ENCODE measurements at regions not wholly inside any gene's neighbourhood (a gene's known extent, or its start where the extent isn't known, plus 50 kb on each side); places are given as distances from the start of the nearest gene placed in this dataset.

DNA sequence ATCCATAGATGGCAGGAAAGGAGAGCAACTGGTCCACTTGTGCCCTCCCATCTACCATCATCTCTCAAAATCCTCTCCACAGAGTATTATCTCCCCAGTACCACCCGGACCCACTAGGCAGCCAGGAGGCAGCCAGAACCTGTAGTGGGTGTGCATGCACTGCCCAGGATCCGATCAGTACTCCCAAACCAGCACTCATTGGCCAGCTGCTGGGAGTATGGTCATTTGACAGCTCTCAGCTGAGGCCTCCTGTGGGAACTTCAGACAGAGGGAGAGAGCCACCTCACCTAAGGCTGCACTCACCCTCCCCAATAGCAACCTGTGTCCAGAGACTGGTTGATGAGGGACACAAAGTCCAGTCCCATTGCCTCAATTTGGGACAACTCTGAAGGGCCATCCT, 286.0 kb downstream of the TRIM36 start (continued):
- TF ChIP-seq, protein P1, sequence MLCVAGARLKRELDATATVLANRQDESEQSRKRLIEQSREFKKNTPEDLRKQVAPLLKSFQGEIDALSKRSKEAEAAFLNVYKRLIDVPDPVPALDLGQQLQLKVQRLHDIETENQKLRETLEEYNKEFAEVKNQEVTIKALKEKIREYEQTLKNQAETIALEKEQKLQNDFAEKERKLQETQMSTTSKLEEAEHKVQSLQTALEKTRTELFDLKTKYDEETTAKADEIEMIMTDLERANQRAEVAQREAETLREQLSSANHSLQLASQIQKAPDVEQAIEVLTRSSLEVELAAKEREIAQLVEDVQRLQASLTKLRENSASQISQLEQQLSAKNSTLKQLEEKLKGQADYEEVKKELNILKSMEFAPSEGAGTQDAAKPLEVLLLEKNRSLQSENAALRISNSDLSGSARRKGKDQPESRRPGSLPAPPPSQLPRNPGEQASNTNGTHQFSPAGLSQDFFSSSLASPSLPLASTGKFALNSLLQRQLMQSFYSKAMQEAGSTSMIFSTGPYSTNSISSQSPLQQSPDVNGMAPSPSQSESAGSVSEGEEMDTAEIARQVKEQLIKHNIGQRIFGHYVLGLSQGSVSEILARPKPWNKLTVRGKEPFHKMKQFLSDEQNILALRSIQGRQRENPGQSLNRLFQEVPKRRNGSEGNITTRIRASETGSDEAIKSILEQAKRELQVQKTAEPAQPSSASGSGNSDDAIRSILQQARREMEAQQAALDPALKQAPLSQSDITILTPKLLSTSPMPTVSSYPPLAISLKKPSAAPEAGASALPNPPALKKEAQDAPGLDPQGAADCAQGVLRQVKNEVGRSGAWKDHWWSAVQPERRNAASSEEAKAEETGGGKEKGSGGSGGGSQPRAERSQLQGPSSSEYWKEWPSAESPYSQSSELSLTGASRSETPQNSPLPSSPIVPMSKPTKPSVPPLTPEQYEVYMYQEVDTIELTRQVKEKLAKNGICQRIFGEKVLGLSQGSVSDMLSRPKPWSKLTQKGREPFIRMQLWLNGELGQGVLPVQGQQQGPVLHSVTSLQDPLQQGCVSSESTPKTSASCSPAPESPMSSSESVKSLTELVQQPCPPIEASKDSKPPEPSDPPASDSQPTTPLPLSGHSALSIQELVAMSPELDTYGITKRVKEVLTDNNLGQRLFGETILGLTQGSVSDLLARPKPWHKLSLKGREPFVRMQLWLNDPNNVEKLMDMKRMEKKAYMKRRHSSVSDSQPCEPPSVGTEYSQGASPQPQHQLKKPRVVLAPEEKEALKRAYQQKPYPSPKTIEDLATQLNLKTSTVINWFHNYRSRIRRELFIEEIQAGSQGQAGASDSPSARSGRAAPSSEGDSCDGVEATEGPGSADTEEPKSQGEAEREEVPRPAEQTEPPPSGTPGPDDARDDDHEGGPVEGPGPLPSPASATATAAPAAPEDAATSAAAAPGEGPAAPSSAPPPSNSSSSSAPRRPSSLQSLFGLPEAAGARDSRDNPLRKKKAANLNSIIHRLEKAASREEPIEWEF (IDR thresholded peaks at IDR 0.05; ENCODE audit: insufficient replicate concordance, low read depth, low read length), result no peak
- no peak for TF ChIP-seq RUNX3 (IDR thresholded peaks at IDR 0.05; ENCODE audit: low read length)
- TF ChIP-seq IKZF2 (IDR thresholded peaks at IDR 0.05), result no peak

DNA sequence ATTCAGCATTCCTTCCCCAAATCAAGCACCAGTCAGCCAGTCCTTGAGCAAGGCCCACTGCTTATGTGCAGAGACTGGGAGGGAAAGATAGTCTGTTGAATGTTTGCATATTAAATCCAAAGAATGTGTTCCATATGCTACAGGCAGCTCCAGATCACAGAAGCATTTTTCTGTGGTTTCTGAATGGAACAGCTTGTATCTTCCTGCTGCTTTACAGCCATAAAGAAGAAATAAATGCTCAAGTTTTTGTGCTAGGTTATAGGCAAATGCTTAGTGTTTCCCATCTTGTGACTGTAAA, 310.3 kb downstream of the TRIM36 start:
- intact Hi-C loops (cut with micrococcal nuclease; ENCODE audit: unreplicated experiment), result no loop called here
- no TSS peak for BruUV-seq (replicated peaks)
- H4K20me1 ChIP-seq (ENCODE audit: control insufficient read depth, insufficient read depth), result no peaks in the 10 kb centered on the region
- H3K9me3 ChIP-seq (replicated peaks; ENCODE audit: control insufficient read depth, insufficient read depth, low read length), result no peaks in the 10 kb centered on the region
- no peak for ATAC-seq
- no peaks in the 10 kb centered on the region for H3K36me3 ChIP-seq (ENCODE audit: control insufficient read depth in 2 of 2, insufficient read depth in 2 of 2, low read length in 1 of 2)
- no peak for DNase-seq (ENCODE audit: low read depth, low spot score)
- no peak for FAIRE-seq
- no peaks in the 10 kb centered on the region for H3K27me3 ChIP-seq (replicated peaks in 1 of 2; ENCODE audit: control insufficient read depth in 2 of 2, insufficient read depth in 2 of 2, low read length in 1 of 2)
- CTCF ChIA-PET, result no interaction called here
- H3K4me1 ChIP-seq (ENCODE audit: control insufficient read depth, insufficient read depth, low read length), result no peaks in the 10 kb centered on the region
- no peaks in the 10 kb centered on the region for H3K79me2 ChIP-seq (ENCODE audit: control insufficient read depth, insufficient read depth, low read length)
- in situ Hi-C loops (cut with MboI), result no loop called here
- H3K4me2 ChIP-seq (ENCODE audit: control insufficient read depth, insufficient read depth), result no peak overlapping the region
- RAD21 ChIA-PET (ENCODE audit: unreplicated experiment), result no interaction called here
- H3K27ac ChIP-seq (ENCODE audit: control insufficient read depth, insufficient read depth), result no peak overlapping the region
- TF ChIP-seq CBX3 (IDR thresholded peaks at IDR 0.05; ENCODE audit: borderline replicate concordance, low read depth), result no peak
- TF ChIP-seq BMI1 (IDR thresholded peaks at IDR 0.05; ENCODE audit: borderline replicate concordance), result no peak
- no peak for TF ChIP-seq ZSCAN29 (IDR thresholded peaks at IDR 0.05)
- TF ChIP-seq, protein P2, sequence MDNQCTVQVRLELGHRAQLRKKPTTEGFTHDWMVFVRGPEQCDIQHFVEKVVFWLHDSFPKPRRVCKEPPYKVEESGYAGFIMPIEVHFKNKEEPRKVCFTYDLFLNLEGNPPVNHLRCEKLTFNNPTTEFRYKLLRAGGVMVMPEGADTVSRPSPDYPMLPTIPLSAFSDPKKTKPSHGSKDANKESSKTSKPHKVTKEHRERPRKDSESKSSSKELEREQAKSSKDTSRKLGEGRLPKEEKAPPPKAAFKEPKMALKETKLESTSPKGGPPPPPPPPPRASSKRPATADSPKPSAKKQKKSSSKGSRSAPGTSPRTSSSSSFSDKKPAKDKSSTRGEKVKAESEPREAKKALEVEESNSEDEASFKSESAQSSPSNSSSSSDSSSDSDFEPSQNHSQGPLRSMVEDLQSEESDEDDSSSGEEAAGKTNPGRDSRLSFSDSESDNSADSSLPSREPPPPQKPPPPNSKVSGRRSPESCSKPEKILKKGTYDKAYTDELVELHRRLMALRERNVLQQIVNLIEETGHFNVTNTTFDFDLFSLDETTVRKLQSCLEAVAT (IDR thresholded peaks at IDR 0.05), result no peak
- no peak for TF ChIP-seq EGR1 (IDR thresholded peaks at IDR 0.05; ENCODE audit: borderline replicate concordance in 1 of 2, low read depth in 2 of 2, low read length in 2 of 2)
- TF ChIP-seq ASH2L (IDR thresholded peaks at IDR 0.05; ENCODE audit: borderline replicate concordance, low read depth), result no peak
- SMC1A ChIA-PET (ENCODE audit: uncharacterized antibody, unreplicated experiment), result interaction anchor here (0.9 kb wide), 1 partner anchor 15 kb away, joined by 3 read pairs; no protein-coding TSS in a partner anchor
- H2AFZ ChIP-seq (ENCODE audit: control insufficient read depth, low read depth, low read length), result no peak overlapping the region
- H3K4me3 ChIP-seq, result no peak overlapping the region
- POLR2A ChIA-PET, result no interaction called here
- H3K9ac ChIP-seq (ENCODE audit: control insufficient read depth, insufficient read depth, low read length), result no peak overlapping the region
